GM12878 (cell line): ENCODE measurements at regions not wholly inside any gene's neighbourhood (a gene's known extent, or its start where the extent isn't known, plus 50 kb on each side); places are given as distances from the start of the nearest gene placed in this dataset.

ENCODE experiments used
- CREB1 ChIP-seq: IDR thresholded peaks from 2 replicates; pipeline ENCODE4 v1.6.1; 2012; ENCODE audit warnings: low read depth, mild to moderate bottlenecking, inconsistent platforms
- EGR1 ChIP-seq, 2 experiments: IDR thresholded peaks; 1 replicate in 1 of 2; 2 replicates in 1 of 2; pipeline ENCODE4 v1.6.1; 2011 to 2012; ENCODE audit warnings: low read depth in 2 of 2, low read length in 2 of 2, borderline replicate concordance in 1 of 2, mild to moderate bottlenecking in 1 of 2, moderate library complexity in 1 of 2
- GABPA ChIP-seq: IDR thresholded peaks from 2 replicates; pipeline ENCODE4 v1.6.1; 2014; ENCODE audit warnings: antibody characterized with exemption, low read depth, mild to moderate bottlenecking, inconsistent platforms
- MAX ChIP-seq: IDR thresholded peaks from 2 replicates; pipeline ENCODE4 v1.6.1; 2012; ENCODE audit warnings: low read depth, low read length, improper control_type of control experiment
- NFYB ChIP-seq: IDR thresholded peaks from 2 replicates; pipeline ENCODE4 v1.6.1; 2011; ENCODE audit warnings: low read depth, mild to moderate bottlenecking, low read length, improper control_type of control experiment, moderate library complexity; ENCODE audit not compliant: insufficient read depth
- POLR2A ChIP-seq: IDR thresholded peaks from 2 replicates; pipeline ENCODE4 v1.6.1; 2011; ENCODE audit warnings: low read depth, mild to moderate bottlenecking, low read length
- RELA ChIP-seq: fragments of 450-650 bp; IDR thresholded peaks from 2 replicates; pipeline ENCODE4 v1.8.0; 2014; ENCODE audit warnings: borderline replicate concordance; ENCODE audit not compliant: partially characterized antibody
- SUZ12 ChIP-seq: fragments of 200-600 bp; sonication (generic); IDR thresholded peaks from one replicate; pipeline ENCODE4 v1.6.1; 2018; ENCODE audit warnings: antibody characterized with exemption, mild to moderate bottlenecking; ENCODE audit not compliant: unreplicated experiment
- TF ChIP-seq, protein P1 (sequence below): fragments of 450-650 bp; IDR thresholded peaks from 2 replicates; pipeline ENCODE4 v1.6.1; 2014; ENCODE audit warnings: mild to moderate bottlenecking

DNA sequence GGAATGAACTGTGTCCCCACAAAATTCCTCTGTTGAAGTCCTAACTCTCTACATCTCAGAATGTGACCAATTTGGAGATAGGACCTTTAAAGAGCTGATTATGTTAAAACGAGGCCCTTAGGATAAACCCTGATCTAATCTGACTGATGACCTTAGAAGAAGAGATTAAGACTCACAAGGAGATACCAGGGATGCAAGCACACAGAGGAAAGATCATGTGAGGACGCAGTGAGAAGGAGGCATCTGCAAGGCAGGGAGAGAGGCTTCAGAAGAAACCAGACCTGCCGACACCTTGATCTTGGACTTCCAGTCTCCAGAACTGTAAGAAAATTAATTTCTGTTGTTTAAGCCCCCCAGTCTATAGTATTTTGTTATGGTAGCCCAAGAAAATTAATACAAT, 94.9 kb upstream of the ZNF800 start:
- TF ChIP-seq SUZ12 (no peak), NFYB (no peak), RELA (no peak), GABPA (no peak), MAX (no peak), EGR1 (IDR thresholded peaks at IDR 0.05; ENCODE audit: borderline replicate concordance in 1 of 2, low read depth in 2 of 2, low read length in 2 of 2) (no peak), CREB1 (no peak), POLR2A (no peak)
- TF ChIP-seq, protein P1, sequence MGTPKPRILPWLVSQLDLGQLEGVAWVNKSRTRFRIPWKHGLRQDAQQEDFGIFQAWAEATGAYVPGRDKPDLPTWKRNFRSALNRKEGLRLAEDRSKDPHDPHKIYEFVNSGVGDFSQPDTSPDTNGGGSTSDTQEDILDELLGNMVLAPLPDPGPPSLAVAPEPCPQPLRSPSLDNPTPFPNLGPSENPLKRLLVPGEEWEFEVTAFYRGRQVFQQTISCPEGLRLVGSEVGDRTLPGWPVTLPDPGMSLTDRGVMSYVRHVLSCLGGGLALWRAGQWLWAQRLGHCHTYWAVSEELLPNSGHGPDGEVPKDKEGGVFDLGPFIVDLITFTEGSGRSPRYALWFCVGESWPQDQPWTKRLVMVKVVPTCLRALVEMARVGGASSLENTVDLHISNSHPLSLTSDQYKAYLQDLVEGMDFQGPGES = no peak
